ENCODE measurements at regions not wholly inside any gene's neighbourhood (a gene's known extent, or its start where the extent isn't known, plus 50 kb on each side); places are given as distances from the start of the nearest gene placed in this dataset.

DNA sequence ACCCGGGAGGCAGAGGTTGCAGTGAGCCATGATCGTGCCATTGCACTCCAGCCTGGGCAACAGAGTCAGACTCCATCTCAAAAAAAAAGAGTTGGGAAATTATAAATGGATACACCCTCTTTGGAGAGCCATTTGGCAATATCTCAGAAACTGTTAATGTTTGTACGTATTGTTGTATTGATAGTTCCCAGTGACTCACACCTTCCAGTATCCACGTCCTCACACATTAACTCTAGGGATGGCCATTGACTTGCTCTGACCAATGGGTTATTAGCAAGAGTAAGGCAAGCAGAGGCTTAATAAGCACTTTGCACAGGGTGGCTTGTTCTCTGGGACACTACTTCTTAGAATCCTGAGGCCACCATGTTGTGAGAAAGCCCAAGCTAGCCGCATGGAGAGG, 107.6 kb upstream of the LHX1 start:
- DNase-seq (ENCODE audit: low spot score in 2 of 2) = no peak
- Histone ChIP-seq H3K27me3 (peaks cover 48% of the 10 kb centered on the region), H3K27ac (no peak overlapping the region), H3K9me3 (no peaks in the 10 kb centered on the region), H3K4me1 (no peaks in the 10 kb centered on the region), H3K4me3 (no peak overlapping the region), H3K36me3 (no peaks in the 10 kb centered on the region)
- TF ChIP-seq POLR2A (IDR thresholded peaks at IDR 0.05) (no peak), POLR2AphosphoS5 (IDR thresholded peaks at IDR 0.05) (no peak), EP300 (IDR thresholded peaks at IDR 0.05) (no peak)
- TF ChIP-seq, protein P1, sequence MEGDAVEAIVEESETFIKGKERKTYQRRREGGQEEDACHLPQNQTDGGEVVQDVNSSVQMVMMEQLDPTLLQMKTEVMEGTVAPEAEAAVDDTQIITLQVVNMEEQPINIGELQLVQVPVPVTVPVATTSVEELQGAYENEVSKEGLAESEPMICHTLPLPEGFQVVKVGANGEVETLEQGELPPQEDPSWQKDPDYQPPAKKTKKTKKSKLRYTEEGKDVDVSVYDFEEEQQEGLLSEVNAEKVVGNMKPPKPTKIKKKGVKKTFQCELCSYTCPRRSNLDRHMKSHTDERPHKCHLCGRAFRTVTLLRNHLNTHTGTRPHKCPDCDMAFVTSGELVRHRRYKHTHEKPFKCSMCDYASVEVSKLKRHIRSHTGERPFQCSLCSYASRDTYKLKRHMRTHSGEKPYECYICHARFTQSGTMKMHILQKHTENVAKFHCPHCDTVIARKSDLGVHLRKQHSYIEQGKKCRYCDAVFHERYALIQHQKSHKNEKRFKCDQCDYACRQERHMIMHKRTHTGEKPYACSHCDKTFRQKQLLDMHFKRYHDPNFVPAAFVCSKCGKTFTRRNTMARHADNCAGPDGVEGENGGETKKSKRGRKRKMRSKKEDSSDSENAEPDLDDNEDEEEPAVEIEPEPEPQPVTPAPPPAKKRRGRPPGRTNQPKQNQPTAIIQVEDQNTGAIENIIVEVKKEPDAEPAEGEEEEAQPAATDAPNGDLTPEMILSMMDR (IDR thresholded peaks at IDR 0.05) = no peak
- WGBS = 63% methylated on average over 5 of the region's 5 CpGs

DNA sequence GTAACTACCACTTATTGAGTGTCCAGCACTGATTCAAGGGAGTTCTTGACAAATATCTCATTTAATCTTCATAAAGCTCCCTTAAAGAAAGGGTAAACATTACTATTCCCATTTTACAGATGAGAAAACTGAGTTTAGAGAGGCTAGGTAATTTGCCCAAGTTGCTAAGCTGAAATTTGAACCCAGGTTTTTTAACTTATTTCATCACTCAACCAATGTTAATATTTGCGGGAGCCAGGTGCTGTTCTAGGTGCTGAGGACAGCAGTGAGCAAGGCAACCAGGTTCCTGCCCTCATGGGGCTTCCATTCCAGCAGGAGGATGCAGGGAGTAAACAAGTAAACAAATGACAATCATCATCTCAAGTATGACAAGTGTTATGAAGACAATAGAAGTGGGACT, 104.0 kb upstream of the LHX1 start:
- 100% methylated on average over 1 of the region's 1 CpG for WGBS
- no peaks in the 10 kb centered on the region for H3K36me3 ChIP-seq
- H3K4me1 ChIP-seq = no peaks in the 10 kb centered on the region
- H3K27me3 ChIP-seq = peaks cover 15% of the 10 kb centered on the region
- no peaks in the 10 kb centered on the region for H3K9me3 ChIP-seq
- H3K4me3 ChIP-seq = no peak overlapping the region
- no peak for DNase-seq (ENCODE audit: low spot score in 2 of 2)
- no peak overlapping the region for H3K27ac ChIP-seq
- TF ChIP-seq, protein P1 (IDR thresholded peaks at IDR 0.05) = no peak
- no peak for TF ChIP-seq POLR2A (IDR thresholded peaks at IDR 0.05)
- no peak for TF ChIP-seq POLR2AphosphoS5 (IDR thresholded peaks at IDR 0.05)
- TF ChIP-seq EP300 (IDR thresholded peaks at IDR 0.05) = no peak

GRCh38 chr17:36835036-36835435, 102.2 kb upstream of the LHX1 start:
- 70% methylated on average over 4 of the region's 4 CpGs for WGBS
- H3K27me3 ChIP-seq = peaks cover 16% of the 10 kb centered on the region
- no peaks in the 10 kb centered on the region for H3K4me1 ChIP-seq

GRCh38 chr17:36837195-36837938, 99.9 kb upstream of the LHX1 start:
- 46% methylated on average over 14 of the region's 14 CpGs for WGBS
- TF ChIP-seq, protein P1 (IDR thresholded peaks at IDR 0.05) = no peak
- TF ChIP-seq POLR2AphosphoS5 (IDR thresholded peaks at IDR 0.05) (no peak), EP300 (IDR thresholded peaks at IDR 0.05) (no peak), POLR2A (IDR thresholded peaks at IDR 0.05) (no peak)

More at GRCh38 chr17:36835036-36835435, 102.2 kb upstream of the LHX1 start:
- TF ChIP-seq, protein P1 (IDR thresholded peaks at IDR 0.05) = no peak
- TF ChIP-seq POLR2AphosphoS5 (IDR thresholded peaks at IDR 0.05) = no peak
- TF ChIP-seq EP300 (IDR thresholded peaks at IDR 0.05) = no peak
- no peak for TF ChIP-seq POLR2A (IDR thresholded peaks at IDR 0.05)
- no peak for DNase-seq (ENCODE audit: low spot score in 2 of 2)
- Histone ChIP-seq H3K4me3 (no peak overlapping the region), H3K36me3 (no peaks in the 10 kb centered on the region), H3K9me3 (no peaks in the 10 kb centered on the region), H3K27ac (no peak overlapping the region)

DNA sequence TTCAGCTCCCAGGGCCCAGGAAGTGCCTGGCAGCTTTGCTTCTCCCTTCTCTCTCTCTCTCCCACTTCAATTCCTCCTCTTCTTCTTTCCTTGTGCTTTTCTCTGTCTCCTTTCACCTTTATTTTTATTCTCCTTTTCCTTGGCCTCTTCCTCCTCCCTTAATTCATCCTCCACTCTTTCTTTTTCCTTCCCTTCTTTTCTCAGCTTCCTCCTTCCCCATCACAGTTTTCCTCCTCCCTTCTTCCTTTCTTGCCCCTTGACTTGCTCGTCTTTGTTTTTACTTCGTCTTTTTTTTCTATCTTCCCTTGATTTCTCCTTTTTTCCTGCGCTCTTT, 99.4 kb upstream of the LHX1 start:
- no peak overlapping the region for H3K27ac ChIP-seq
- H3K27me3 ChIP-seq = peaks cover 26% of the 10 kb centered on the region
- H3K4me1 ChIP-seq = no peaks in the 10 kb centered on the region
- WGBS = 70% methylated on average over 3 of the region's 3 CpGs
- H3K36me3 ChIP-seq = no peaks in the 10 kb centered on the region
- no peaks in the 10 kb centered on the region for H3K9me3 ChIP-seq
- TF ChIP-seq POLR2AphosphoS5 (IDR thresholded peaks at IDR 0.05) = no peak
- no peak for TF ChIP-seq EP300 (IDR thresholded peaks at IDR 0.05)
- no peak for TF ChIP-seq POLR2A (IDR thresholded peaks at IDR 0.05)
- TF ChIP-seq, protein P1 (IDR thresholded peaks at IDR 0.05) = no peak
- no peak for DNase-seq (ENCODE audit: low spot score in 2 of 2)
- no peak overlapping the region for H3K4me3 ChIP-seq

More at GRCh38 chr17:36837195-36837938, 99.9 kb upstream of the LHX1 start:
- Histone ChIP-seq H3K36me3 (no peaks in the 10 kb centered on the region), H3K27me3 (peaks cover 24% of the 10 kb centered on the region), H3K4me3 (no peak overlapping the region), H3K4me1 (no peaks in the 10 kb centered on the region), H3K9me3 (no peaks in the 10 kb centered on the region), H3K27ac (no peak overlapping the region)
- no peak for DNase-seq (ENCODE audit: low spot score in 2 of 2)

Data from suprapubic skin (tissue), 4 donors.